SK-MEL-5 (cell line): ENCODE measurements at regions not wholly inside any gene's neighbourhood (a gene's known extent, or its start where the extent isn't known, plus 50 kb on each side); places are given as distances from the start of the nearest gene placed in this dataset.

Source experiments
- DNase-seq: peaks from one replicate; pipeline ENCODE4 v3.0.0-alpha.2; 2016; ENCODE audit warnings: low read depth, low spot score
- in situ Hi-C: cut with HindIII; loops from 2 replicates; pipeline ENCODE4 v1.10.0; 2016; ENCODE audit warnings: low sequenced_read_pairs, high pct_unique_total_duplicates, low pct_unique_long_range_greater_than_20kb

GRCh38 chr2:117500721-117501120, 313.8 kb upstream of the DDX18 start:
- in situ Hi-C loops = no loop called here
- DNase-seq = no peak

DNA sequence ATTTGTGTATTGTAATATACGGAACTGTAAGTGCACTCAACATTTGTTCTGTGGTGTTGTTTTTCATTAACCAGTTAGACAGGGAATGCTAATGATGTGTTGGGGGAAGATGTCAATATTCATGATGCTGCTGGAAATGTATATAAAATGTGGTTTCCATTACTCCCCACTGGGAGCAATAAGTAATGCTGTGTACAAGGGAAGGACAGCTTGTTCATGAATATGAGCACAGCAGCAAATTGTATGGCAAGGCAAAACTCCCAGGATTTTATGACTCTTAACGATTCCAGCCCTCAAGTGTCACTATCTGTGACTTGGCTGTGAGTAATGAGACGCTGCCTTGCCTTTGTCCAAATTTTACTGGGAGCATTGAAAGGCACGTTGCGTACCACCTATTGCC, 312.4 kb upstream of the DDX18 start:
- in situ Hi-C loops = no loop called here
- no peak for DNase-seq

DNA sequence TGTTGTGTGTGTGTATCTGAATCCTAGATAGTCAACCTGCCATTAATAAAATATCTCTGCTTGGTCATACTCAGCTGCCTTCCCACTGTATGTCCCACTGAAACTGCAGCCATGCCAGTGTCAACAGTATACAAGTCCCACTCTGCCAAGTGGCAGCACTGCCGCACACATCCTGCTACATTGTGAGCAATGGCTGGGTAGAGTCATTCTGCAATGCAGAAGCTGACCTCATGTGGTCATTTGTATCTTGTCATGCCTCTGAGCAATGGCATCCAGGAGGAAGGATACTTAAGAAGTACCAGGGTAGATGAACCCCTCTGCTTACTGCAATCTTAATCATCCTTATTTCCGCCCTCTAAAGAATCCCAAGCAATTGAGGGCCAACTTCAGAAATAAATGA, 302.2 kb upstream of the DDX18 start:
- in situ Hi-C loops = no loop called here

DNA sequence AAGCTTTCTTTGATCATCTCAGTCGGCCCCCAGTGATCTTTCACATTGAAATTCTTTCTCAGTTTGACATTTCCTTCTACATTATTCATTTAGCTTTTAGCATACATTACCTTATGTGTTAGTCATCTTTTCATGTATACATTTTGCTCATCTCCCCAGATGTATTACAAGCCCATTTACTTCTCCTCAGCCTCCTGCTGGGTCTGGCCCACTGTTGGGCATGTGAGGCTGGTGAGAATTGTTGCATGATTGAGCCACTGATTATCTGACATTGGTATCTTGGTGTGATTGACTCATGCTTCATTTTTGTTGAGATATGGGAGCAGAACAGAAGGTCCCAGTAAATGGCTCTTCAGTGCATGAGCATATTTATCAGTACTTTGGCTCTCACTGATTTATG, 300.1 kb upstream of the DDX18 start:
- no peak for DNase-seq
- in situ Hi-C loops = no loop called here

More for the DNA sequence above, 302.2 kb upstream of the DDX18 start:
- DNase-seq = no peak

DNA sequence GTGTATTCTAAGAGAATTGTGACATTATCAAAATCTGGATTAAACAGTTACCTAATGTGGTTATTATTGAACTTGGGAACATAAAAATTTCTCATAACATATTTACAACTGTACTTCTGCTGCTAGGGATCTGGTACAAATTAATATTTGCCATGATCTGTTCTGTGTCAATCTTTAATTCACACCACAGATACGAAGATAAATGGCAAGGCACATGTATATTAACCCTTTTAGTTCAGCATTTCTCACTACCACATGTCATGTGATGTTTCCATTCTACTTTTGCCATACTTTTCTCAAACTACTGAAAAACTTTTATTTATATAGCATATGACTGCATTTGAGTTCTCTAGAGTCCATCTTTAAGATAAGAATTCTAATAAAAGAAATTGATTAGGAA, 295.3 kb upstream of the DDX18 start:
- in situ Hi-C loops = no loop called here
- no peak for DNase-seq

GRCh38 chr2:117519721-117520120, 294.8 kb upstream of the DDX18 start:
- in situ Hi-C loops = no loop called here
- no peak for DNase-seq

DNA sequence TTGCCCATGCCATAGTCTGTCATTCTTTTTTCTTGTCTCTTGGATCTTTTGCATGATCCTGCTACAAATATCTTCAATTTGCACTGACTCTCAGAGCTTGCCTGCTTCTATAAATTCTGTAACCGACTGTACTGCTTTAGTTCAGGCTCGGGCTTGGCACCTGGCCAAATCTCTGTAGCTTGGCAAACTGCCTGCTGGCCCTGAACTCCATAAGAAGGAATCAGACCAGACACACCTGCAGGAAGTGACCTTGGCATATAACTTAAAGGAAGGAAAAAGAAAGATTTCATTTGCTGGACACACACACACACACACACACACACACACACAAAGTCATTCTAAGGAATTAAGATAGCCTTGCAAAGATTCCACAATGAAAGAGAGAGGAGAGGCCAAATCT, 291.2 kb upstream of the DDX18 start:
- no peak for DNase-seq
- in situ Hi-C loops = no loop called here

- in situ Hi-C loops = no loop called here
These were observed 290.7 kb upstream of the DDX18 start for GRCh38 chr2:117523711-117524238.

GRCh38 chr2:117536139-117536538, 278.4 kb upstream of the DDX18 start:
- in situ Hi-C loops = no loop called here
- DNase-seq = peak; percentile 47

More at GRCh38 chr2:117523711-117524238, 290.7 kb upstream of the DDX18 start:
- no peak for DNase-seq

DNA sequence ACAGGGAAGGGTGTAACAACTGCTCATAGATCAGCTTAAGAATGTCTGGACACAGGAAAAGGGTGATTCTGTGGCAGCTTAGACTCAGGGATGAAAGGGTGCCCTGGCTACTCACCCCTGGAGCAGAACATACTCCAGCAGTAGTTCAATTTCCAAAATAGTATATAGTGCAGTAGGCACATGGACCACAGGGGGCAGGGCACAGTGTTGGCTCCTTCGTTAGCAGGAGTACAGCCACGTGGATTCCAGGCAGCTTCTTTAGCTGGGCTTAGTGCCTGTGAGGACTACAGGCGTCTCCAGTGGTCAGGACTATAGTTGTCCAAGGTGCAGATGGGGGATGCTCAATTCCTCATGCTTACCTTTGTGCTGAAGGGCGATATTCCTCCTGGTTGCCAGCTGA, 277.5 kb upstream of the DDX18 start:
- in situ Hi-C loops = no loop called here
- DNase-seq = peak; percentile 20

DNA sequence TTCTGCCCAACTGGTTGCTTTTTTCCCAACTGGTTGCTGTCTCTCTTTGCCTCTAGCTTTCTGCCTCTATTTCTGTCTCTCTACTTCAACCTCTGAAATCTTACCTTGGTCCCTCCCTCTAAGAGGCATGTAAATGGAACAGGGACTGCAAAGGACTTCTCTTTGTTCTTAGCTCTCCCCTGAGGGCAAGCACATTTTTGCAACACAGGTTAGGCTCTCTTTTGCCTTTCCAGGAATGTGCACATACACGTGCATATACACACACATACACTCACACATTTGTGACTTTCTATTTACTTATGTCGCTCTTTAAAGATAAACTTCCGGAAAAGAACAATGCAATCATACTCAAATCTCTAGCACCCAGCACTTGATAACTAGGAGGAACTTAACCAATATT, 262.6 kb upstream of the DDX18 start:
- DNase-seq = no peak
- in situ Hi-C loops = no loop called here

- in situ Hi-C loops = no loop called here
These were observed 261.0 kb upstream of the DDX18 start for GRCh38 chr2:117553448-117553847.

GRCh38 chr2:117555965-117556364, 258.5 kb upstream of the DDX18 start:
- no peak for DNase-seq

More at GRCh38 chr2:117553448-117553847, 261.0 kb upstream of the DDX18 start:
- no peak for DNase-seq

DNA sequence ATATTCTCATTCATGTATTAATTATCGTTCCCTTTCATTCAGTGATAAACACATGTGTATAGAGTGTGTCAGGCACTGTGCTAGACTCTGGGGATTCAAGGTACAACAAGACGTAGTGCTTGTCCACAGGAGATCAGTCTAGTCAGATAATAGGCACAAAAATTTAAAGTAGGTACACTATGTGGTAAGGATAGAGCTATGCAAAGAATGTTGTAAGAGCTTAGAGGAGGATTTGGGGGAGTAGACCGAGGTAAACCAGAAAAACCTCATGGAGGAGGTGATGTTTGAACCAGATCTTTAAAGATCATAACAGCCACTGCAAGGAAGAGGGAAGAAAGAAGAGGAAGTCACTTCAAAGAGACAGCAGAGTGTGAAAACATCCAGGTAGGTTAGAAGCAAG, 256.9 kb upstream of the DDX18 start:
- no peak for DNase-seq
- in situ Hi-C loops = no loop called here

More at GRCh38 chr2:117555965-117556364, 258.5 kb upstream of the DDX18 start:
- in situ Hi-C loops = no loop called here

GRCh38 chr2:117562654-117563053, 251.8 kb upstream of the DDX18 start:
- DNase-seq = no peak
- in situ Hi-C loops = no loop called here

GRCh38 chr2:117571590-117572349, 242.7 kb upstream of the DDX18 start:
- in situ Hi-C loops = no loop called here

GRCh38 chr2:117587310-117587709, 227.2 kb upstream of the DDX18 start:
- DNase-seq = no peak
- in situ Hi-C loops = no loop called here

More at GRCh38 chr2:117571590-117572349, 242.7 kb upstream of the DDX18 start:
- DNase-seq = no peak

DNA sequence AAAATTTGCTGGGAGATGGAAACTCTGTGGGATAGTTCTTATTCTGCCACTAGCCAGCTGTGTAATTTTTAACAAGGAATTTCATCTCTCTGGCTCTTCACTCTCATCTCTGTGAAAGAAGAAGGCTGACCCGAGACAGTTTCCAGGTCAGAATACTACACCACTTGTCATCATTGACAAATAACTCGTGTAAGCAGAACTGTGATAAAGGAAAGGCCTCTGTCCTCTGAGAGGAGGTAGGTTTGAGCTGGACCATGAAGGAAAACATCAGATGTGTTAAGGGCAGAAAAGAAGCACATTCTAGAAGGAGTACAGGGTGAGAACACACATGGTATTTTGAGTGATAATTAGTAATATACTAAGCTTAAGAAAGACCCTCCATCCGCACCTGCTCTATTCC, 211.4 kb upstream of the DDX18 start:
- in situ Hi-C loops = no loop called here
- DNase-seq = no peak

DNA sequence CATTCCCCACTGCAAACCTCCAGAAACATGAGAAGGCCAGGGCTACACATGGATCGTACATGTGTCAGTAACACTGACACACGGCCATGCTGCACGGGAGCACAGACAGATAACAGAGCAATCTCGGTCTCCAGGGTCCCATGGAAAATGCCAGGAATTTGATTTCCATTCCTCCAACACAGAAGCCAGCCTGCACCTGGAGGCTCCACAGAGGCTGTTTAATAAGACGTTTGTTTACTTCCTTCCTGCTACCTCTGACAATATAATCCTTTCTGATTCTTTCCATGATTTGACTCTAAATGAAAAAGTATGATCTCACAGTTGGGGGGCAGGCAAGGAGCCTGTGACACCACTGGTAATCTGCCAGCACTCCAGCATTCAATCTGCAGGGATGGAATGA, 210.9 kb upstream of the DDX18 start:
- DNase-seq = no peak
- in situ Hi-C loops = no loop called here
